ENCODE measurements at regions not wholly inside any gene's neighbourhood (a gene's known extent, or its start where the extent isn't known, plus 50 kb on each side); places are given as distances from the start of the nearest gene placed in this dataset.

- H3K4me1 Mint-ChIP-seq = no peaks in the 10 kb centered on the region
- no peak for DNase-seq
- no peaks in the 10 kb centered on the region for H3K36me3 Mint-ChIP-seq
- H3K27ac Mint-ChIP-seq = no peak overlapping the region
- no peak overlapping the region for H3K4me3 Mint-ChIP-seq
- H3K9me3 Mint-ChIP-seq = no peaks in the 10 kb centered on the region
- peaks cover 4% of the 10 kb centered on the region for H3K27me3 Mint-ChIP-seq
- CTCF ChIA-PET = no interaction called here
Measured at GRCh38 chr1:184315254-184315653, 71.6 kb upstream of the C1orf21 start.

- CTCF ChIA-PET = no interaction called here
- H3K36me3 Mint-ChIP-seq = no peaks in the 10 kb centered on the region
- H3K27ac Mint-ChIP-seq = no peak overlapping the region
- no peaks in the 10 kb centered on the region for H3K4me1 Mint-ChIP-seq
- H3K27me3 Mint-ChIP-seq = no peaks in the 10 kb centered on the region
- no peak for DNase-seq
- H3K4me3 Mint-ChIP-seq = no peak overlapping the region
- H3K9me3 Mint-ChIP-seq = no peaks in the 10 kb centered on the region
Measured at GRCh38 chr1:184319879-184320278, 67.0 kb upstream of the C1orf21 start.

- no peak overlapping the region for H3K4me3 Mint-ChIP-seq
- no peak for DNase-seq
- no peaks in the 10 kb centered on the region for H3K27me3 Mint-ChIP-seq
- H3K9me3 Mint-ChIP-seq = no peaks in the 10 kb centered on the region
- H3K27ac Mint-ChIP-seq = no peak overlapping the region
- no peaks in the 10 kb centered on the region for H3K4me1 Mint-ChIP-seq
- no peaks in the 10 kb centered on the region for H3K36me3 Mint-ChIP-seq
- CTCF ChIA-PET = interaction anchor here (0.6 kb wide), 1 partner anchor 84 kb away, joined by 3 read pairs; no protein-coding TSS in a partner anchor
Measured at GRCh38 chr1:184322253-184322652, 64.6 kb upstream of the C1orf21 start.

- Mint-ChIP-seq H3K9me3 (no peaks in the 10 kb centered on the region), H3K36me3 (no peaks in the 10 kb centered on the region), H3K27ac (no peak overlapping the region), H3K27me3 (peaks cover 5% of the 10 kb centered on the region), H3K4me3 (no peak overlapping the region), H3K4me1 (no peaks in the 10 kb centered on the region)
- no peak for DNase-seq
- CTCF ChIA-PET = no interaction called here
Measured at GRCh38 chr1:184324972-184325371, 61.9 kb upstream of the C1orf21 start.

GRCh38 chr1:184326278-184326677 is 60.6 kb upstream of the C1orf21 start:
- Mint-ChIP-seq H3K36me3 (no peaks in the 10 kb centered on the region), H3K27me3 (peaks cover 5% of the 10 kb centered on the region), H3K27ac (no peak overlapping the region), H3K9me3 (no peaks in the 10 kb centered on the region), H3K4me3 (no peak overlapping the region), H3K4me1 (no peaks in the 10 kb centered on the region)
- CTCF ChIA-PET = no interaction called here
- no peak for DNase-seq

- no peaks in the 10 kb centered on the region for H3K36me3 Mint-ChIP-seq
- peaks cover 5% of the 10 kb centered on the region for H3K27me3 Mint-ChIP-seq
- H3K9me3 Mint-ChIP-seq = no peaks in the 10 kb centered on the region
- DNase-seq = no peak
- H3K4me1 Mint-ChIP-seq = no peaks in the 10 kb centered on the region
- H3K4me3 Mint-ChIP-seq = no peak overlapping the region
- no peak overlapping the region for H3K27ac Mint-ChIP-seq
- CTCF ChIA-PET = no interaction called here
Measured at GRCh38 chr1:184329245-184329953, 57.4 kb upstream of the C1orf21 start.

GRCh38 chr1:184329962-184330868 is 56.6 kb upstream of the C1orf21 start:
- CTCF ChIA-PET = no interaction called here
- peaks cover 5% of the 10 kb centered on the region for H3K27me3 Mint-ChIP-seq
- no peaks in the 10 kb centered on the region for H3K4me1 Mint-ChIP-seq
- no peaks in the 10 kb centered on the region for H3K9me3 Mint-ChIP-seq
- no peak overlapping the region for H3K4me3 Mint-ChIP-seq
- no peak overlapping the region for H3K27ac Mint-ChIP-seq
- no peaks in the 10 kb centered on the region for H3K36me3 Mint-ChIP-seq
- no peak for DNase-seq

GRCh38 chr1:184330875-184331274 is 56.0 kb upstream of the C1orf21 start:
- Mint-ChIP-seq H3K27ac (no peak overlapping the region), H3K9me3 (no peaks in the 10 kb centered on the region), H3K4me3 (no peak overlapping the region), H3K4me1 (no peaks in the 10 kb centered on the region), H3K36me3 (no peaks in the 10 kb centered on the region), H3K27me3 (peaks cover 5% of the 10 kb centered on the region)
- CTCF ChIA-PET = no interaction called here
- DNase-seq = no peak
